HG03108 (cell line): ENCODE measurements at regions not wholly inside any gene's neighbourhood (a gene's known extent, or its start where the extent isn't known, plus 50 kb on each side); places are given as distances from the start of the nearest gene placed in this dataset.
"Not testable (repeated sequence)": the region's sequence is repeated elsewhere in the genome, so short reads cannot be mapped to it uniquely, and the experiment has no call there.

ENCODE experiments used
- ATAC-seq: cut with Tn5 transposase; IDR thresholded peaks from one replicate; pipeline ENCODE4 v1.9.1; 2021; ENCODE audit warnings: moderate library complexity; ENCODE audit not compliant: unreplicated experiment

GRCh38 chr20:48339190-48339985 lies 488.4 kb downstream of the PREX1 start:
- ATAC-seq: no peak

- ATAC-seq: no peak
Observed at GRCh38 chr20:48338717-48339116, 489.1 kb downstream of the PREX1 start.

- ATAC-seq: no peak
Observed at GRCh38 chr20:48336597-48336996, 491.2 kb downstream of the PREX1 start.

GRCh38 chr20:48335308-48336050 lies 492.3 kb downstream of the PREX1 start:
- ATAC-seq: no peak

GRCh38 chr20:48333707-48334106 lies 494.1 kb downstream of the PREX1 start:
- ATAC-seq: no peak

- no peak for ATAC-seq
Observed at GRCh38 chr20:48332555-48332954, 495.2 kb downstream of the PREX1 start.

- ATAC-seq: no peak
Observed at GRCh38 chr20:48331518-48332286, 496.1 kb downstream of the PREX1 start.

- ATAC-seq: no peak
Observed at GRCh38 chr20:48329676-48330664, 497.8 kb downstream of the PREX1 start.

- no peak for ATAC-seq
Observed at GRCh38 chr20:48329031-48329615, 498.7 kb downstream of the PREX1 start.

- ATAC-seq: not testable (repeated sequence)
Observed at GRCh38 chr20:48327848-48328247, 500.0 kb downstream of the PREX1 start.

- no peak for ATAC-seq
Observed at GRCh38 chr20:48326868-48327267, 500.9 kb downstream of the PREX1 start.

GRCh38 chr20:48326434-48326691 lies 501.4 kb downstream of the PREX1 start:
- ATAC-seq: no peak

GRCh38 chr20:48325656-48326433 lies 502.0 kb downstream of the PREX1 start:
- no peak for ATAC-seq

GRCh38 chr20:48324744-48325143 lies 503.1 kb downstream of the PREX1 start:
- no peak for ATAC-seq

GRCh38 chr20:48321271-48321670 lies 506.5 kb downstream of the PREX1 start:
- ATAC-seq: no peak

GRCh38 chr20:48319943-48320584 lies 507.7 kb downstream of the PREX1 start:
- no peak for ATAC-seq

- ATAC-seq: no peak
Observed at GRCh38 chr20:48317578-48317977, 510.2 kb downstream of the PREX1 start.

- ATAC-seq: no peak
Observed at GRCh38 chr20:48314925-48315592, 512.7 kb downstream of the PREX1 start.
